Thoracic aorta (tissue), 2 donors: ENCODE measurements at regions not wholly inside any gene's neighbourhood (a gene's known extent, or its start where the extent isn't known, plus 50 kb on each side); places are given as distances from the start of the nearest gene placed in this dataset.

Source experiments
- ATAC-seq: fragments of 150-250 bp; one replicate; pipeline ENCODE4 v1.8.0; 2017; ENCODE audit warnings: low read depth; ENCODE audit not compliant: insufficient number of reproducible peaks, low FRiP score
- DNase-seq: peaks from one replicate; pipeline ENCODE4 v3.0.0-alpha.2; 2020; ENCODE audit warnings: low spot score
- H3K27ac ChIP-seq, 2 donors: fragments of 200-600 bp; sonication (generic); 1 replicate in 1 of 2; 2 replicates in 1 of 2; pipeline ENCODE4 v1.5.1; 2016; ENCODE audit warnings: mild to moderate bottlenecking in 2 of 2, moderate library complexity in 2 of 2
- H3K27me3 ChIP-seq: fragments of 200-600 bp; sonication (generic); replicated peaks from 2 replicates; pipeline ENCODE4 v1.6.0; 2016; ENCODE audit warnings: mild to moderate bottlenecking; ENCODE audit not compliant: insufficient read depth
- H3K36me3 ChIP-seq: fragments of 200-600 bp; sonication (generic); one replicate; pipeline ENCODE4 v1.5.1; 2016
- H3K4me1 ChIP-seq, 2 donors: fragments of 200-600 bp; sonication (generic); 1 replicate in 1 of 2; 2 replicates in 1 of 2; pipeline versions ENCODE4 v1.5.1 to v1.6.0; 2016; ENCODE audit warnings: low read depth in 2 of 2, mild to moderate bottlenecking in 1 of 2; ENCODE audit not compliant: control insufficient read depth in 1 of 2
- H3K4me3 ChIP-seq: fragments of 200-600 bp; sonication (generic); 2 replicates; pipeline ENCODE4 v1.5.1; 2016; ENCODE audit warnings: mild to moderate bottlenecking
- H3K9me3 ChIP-seq: fragments of 200-600 bp; sonication (generic); 2 replicates; pipeline ENCODE4 v1.5.1; 2016
- TF ChIP-seq, protein P1 (sequence below): fragments of 200-600 bp; sonication (generic); IDR thresholded peaks from one replicate; pipeline ENCODE4 v1.5.1; 2019; ENCODE audit warnings: antibody characterized with exemption

DNA sequence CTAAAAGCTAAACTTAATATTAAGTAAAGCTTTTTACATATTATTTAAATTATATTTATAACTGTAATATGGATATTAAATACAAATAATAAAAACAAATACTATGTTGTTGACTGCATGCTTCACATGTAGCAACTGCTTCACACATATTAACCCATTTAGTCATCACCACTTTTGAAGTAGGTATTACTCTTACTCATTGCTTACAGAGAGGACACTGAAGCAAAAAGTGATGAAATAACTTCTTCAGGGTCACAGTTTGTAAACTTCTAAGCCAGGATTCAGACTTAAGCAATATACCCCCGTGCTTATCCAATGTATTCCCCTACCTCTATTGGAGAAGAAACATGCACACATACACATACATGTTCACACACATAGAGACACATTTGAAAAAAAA, 166.6 kb downstream of the DKK2 start:
- no peaks in the 10 kb centered on the region for H3K4me1 ChIP-seq
- H3K27me3 ChIP-seq, result no peaks in the 10 kb centered on the region
- ATAC-seq (no peak), DNase-seq (no peak)
- no peak overlapping the region for H3K27ac ChIP-seq
- H3K36me3 ChIP-seq, result no peaks in the 10 kb centered on the region
- H3K9me3 ChIP-seq, result no peaks in the 10 kb centered on the region
- H3K4me3 ChIP-seq, result no peak overlapping the region
- TF ChIP-seq, protein P1, sequence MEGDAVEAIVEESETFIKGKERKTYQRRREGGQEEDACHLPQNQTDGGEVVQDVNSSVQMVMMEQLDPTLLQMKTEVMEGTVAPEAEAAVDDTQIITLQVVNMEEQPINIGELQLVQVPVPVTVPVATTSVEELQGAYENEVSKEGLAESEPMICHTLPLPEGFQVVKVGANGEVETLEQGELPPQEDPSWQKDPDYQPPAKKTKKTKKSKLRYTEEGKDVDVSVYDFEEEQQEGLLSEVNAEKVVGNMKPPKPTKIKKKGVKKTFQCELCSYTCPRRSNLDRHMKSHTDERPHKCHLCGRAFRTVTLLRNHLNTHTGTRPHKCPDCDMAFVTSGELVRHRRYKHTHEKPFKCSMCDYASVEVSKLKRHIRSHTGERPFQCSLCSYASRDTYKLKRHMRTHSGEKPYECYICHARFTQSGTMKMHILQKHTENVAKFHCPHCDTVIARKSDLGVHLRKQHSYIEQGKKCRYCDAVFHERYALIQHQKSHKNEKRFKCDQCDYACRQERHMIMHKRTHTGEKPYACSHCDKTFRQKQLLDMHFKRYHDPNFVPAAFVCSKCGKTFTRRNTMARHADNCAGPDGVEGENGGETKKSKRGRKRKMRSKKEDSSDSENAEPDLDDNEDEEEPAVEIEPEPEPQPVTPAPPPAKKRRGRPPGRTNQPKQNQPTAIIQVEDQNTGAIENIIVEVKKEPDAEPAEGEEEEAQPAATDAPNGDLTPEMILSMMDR, result no peak

DNA sequence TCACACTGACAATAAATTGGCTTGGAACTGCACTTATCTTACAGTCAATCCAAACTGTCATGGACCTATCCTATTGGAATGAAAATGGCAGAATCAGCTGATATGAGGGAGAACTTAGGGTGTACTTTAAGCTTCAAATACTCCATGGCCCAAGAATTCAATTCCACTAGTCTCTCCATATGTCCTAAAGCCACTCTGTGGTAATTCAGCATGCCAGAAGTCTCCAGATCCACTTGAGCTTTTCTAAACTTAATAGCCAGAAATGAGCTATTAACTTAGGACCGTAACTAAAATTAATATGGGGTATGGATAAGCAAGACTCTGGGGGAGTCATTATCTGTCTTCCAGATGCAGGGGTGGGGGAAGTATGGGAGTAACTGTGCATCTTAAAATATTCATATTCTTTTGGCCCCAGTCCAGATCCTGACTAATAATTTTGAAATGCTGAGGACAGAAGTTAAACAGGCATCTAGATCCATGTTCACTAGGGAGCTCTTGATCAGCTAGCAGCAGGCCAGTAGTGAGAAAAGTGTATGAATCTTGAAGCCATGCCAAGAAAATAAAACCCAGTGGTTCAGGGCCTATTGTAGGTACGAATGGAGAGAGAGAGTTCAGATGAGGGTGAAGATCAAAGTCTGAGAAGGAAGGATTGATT, 167.6 kb downstream of the DKK2 start:
- TF ChIP-seq, protein P1, result no peak
- H3K36me3 ChIP-seq, result no peaks in the 10 kb centered on the region
- peaks cover 0 to 7% of the 10 kb centered on the region in 2 donors for H3K4me1 ChIP-seq
- DNase-seq (no peak), ATAC-seq (no peak)
- no peaks in the 10 kb centered on the region for H3K27me3 ChIP-seq
- no peak overlapping the region for H3K4me3 ChIP-seq
- H3K9me3 ChIP-seq, result no peaks in the 10 kb centered on the region
- no peak overlapping the region for H3K27ac ChIP-seq

DNA sequence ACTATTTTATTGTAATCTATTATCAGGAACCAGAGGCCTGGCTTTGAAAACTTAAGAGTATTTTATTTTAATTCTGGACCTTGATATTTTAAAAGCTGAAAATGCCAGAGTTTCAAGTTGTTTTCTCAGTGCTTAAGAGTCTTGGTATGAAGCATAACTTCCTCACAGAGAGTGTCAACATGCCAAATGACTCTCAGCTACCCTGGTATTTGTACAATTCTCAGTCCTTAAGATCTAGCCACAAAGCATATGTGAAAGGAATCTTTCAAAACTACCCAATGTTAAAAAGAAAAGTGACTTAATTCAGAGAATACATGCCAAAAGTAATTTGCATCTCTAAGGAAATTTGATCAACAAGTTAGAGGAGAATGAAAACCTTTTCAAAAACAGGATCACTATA, 171.9 kb downstream of the DKK2 start:
- Histone ChIP-seq H3K27ac (peak overlapping the region; percentile 26 to 75), H3K36me3 (no peaks in the 10 kb centered on the region), H3K27me3 (no peaks in the 10 kb centered on the region), H3K4me3 (no peak overlapping the region), H3K4me1 (peaks cover 0 to 7% of the 10 kb centered on the region in 2 donors), H3K9me3 (no peaks in the 10 kb centered on the region)
- TF ChIP-seq, protein P1, result no peak
- ATAC-seq, result no peak
- DNase-seq, result no peak

DNA sequence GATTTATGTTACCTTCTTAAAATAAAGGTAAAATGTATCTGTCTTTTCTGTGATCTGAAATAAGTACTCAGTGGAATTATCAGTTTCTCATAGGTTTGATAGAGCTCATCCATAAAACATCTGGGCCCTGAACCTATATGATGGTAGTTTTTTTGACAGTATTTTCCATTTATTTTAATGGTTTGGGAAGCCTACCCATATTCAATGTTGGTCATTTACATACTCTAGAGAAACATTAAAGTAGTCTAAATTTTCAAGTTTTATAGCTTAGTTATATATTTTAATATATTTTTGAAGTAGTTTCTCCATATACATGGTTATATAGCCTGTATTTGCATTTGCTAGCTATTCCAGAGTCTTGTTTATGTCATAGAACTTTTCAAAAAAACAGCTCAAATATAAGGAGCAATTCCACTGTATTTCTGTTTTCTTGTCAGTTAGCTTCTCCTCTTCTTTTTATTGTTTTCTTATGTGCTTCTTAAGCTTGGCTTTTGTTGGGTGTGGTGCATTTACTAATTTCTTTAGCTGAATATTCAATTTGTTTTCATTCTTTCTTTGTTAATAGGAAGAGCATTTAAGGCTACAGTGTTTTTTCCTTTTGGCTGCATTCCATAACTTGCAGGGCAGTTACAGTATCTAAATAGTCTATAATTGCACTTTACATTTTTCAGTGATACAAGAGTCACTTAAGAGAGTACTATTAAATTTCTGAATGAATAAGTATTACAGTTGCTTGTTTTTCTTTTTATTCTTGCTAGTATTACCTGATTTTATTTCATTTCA, 181.4 kb downstream of the DKK2 start:
- ATAC-seq, result no peak
- DNase-seq, result no peak
- Histone ChIP-seq H3K27ac (no peak overlapping the region), H3K4me3 (no peak overlapping the region), H3K27me3 (no peaks in the 10 kb centered on the region), H3K36me3 (no peaks in the 10 kb centered on the region), H3K4me1 (no peaks in the 10 kb centered on the region), H3K9me3 (no peaks in the 10 kb centered on the region)
- TF ChIP-seq, protein P1, result no peak

DNA sequence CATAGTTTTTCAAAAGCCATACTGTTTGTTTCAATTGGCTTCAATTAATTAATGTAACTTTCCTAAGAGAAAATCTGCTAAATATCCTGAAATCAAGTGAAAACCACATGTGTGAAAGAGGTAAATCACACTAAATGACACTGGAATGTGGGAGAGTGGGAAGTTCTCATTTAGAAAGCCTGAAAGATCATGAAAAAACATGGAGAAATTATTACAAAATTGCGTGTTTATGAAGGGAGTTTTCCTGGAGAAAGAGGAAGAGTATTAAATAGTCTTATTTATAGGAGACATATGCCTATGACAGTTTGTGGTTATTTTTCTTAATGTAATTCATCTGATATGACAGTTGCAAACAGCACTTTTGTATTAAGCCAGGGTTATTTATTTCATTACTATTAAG, 183.7 kb downstream of the DKK2 start:
- H3K36me3 ChIP-seq, result no peaks in the 10 kb centered on the region
- ATAC-seq (no peak), DNase-seq (no peak)
- no peaks in the 10 kb centered on the region for H3K9me3 ChIP-seq
- H3K27me3 ChIP-seq, result no peaks in the 10 kb centered on the region
- H3K27ac ChIP-seq, result no peak overlapping the region
- H3K4me1 ChIP-seq, result no peaks in the 10 kb centered on the region
- TF ChIP-seq, protein P1, result no peak
- H3K4me3 ChIP-seq, result no peak overlapping the region
